NCI-H2081 treated with DMSO at 0.1 percent for 48 hours (cell line): ENCODE measurements at regions not wholly inside any gene's neighbourhood (a gene's known extent, or its start where the extent isn't known, plus 50 kb on each side); places are given as distances from the start of the nearest gene placed in this dataset.

Source experiments
- DNase-seq: peaks from one replicate; lab custom pipeline; 2025; lab: John Stamatoyannopoulos, UW

DNA sequence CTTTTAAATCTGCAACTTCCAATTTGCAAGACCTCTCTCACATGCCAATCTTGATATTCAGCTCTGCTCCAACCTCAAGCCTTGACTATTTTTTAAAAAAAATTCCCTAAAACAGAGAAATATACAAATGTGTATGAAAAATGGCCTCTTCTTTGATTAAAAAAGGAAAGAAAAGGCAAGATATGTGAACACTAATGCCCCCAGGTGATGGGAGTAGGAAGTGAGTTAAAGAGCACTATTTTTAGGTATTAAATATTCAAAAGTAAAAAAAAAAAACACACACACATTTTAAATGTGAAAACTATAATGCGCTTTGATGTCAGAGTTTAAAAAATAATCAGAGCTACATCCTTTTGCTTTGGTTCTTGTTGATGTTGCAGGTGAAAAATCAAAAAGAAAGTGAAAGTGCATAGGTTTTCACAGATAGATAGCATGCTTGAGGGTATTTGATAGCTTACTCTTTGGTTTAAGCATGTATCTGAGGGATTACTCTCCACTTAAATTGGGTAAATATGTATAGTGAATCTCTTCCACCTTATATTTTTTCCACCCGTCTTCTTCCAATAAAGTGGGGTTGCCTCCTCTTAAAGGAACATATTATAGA is 406.0 kb upstream of the POU3F3 start:
- no peak for DNase-seq

- DNase-seq: no peak
These were observed 405.1 kb upstream of the POU3F3 start for GRCh38 chr2:104448661-104449440.

DNA sequence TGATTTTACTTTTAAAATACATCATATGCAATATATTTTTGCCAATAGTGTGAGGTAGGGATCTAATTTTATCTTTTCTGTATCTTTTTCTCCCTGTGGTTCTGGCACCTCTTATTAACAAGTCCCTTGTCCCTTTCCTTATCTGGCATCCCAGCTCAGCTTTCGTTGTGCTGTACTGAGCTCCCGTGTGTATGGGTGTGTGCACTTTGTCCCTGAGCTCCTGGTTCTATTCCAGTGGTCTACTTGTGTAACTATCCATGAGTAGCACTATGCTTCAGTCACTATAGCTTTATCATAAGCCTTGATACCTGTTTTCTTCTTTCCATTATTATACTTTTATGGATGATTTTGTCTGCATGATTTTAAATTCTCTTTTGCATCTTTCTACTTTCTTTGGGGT is 401.4 kb upstream of the POU3F3 start:
- DNase-seq: no peak

DNA sequence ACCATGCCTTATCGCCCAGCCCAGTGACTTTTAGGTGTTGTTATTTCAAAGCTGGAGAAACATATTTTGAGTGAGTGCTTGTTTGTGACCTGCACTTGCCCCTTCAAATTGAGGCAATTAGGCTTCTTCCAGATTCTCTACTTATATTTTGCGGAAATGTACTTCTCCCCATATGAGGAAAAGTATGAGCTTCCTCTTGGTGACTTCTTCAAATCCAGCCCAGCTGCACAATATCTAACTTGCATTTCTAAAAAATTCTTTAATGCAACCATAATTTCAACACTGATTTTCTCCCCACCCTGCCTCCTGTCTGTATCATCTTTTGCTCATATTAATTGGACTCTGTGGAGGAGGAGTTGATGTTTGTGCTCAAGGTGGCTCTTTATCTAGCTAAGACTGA is 391.2 kb upstream of the POU3F3 start:
- DNase-seq: no peak

- DNase-seq: no peak
These were observed 387.9 kb upstream of the POU3F3 start for GRCh38 chr2:104465981-104466380.

DNA sequence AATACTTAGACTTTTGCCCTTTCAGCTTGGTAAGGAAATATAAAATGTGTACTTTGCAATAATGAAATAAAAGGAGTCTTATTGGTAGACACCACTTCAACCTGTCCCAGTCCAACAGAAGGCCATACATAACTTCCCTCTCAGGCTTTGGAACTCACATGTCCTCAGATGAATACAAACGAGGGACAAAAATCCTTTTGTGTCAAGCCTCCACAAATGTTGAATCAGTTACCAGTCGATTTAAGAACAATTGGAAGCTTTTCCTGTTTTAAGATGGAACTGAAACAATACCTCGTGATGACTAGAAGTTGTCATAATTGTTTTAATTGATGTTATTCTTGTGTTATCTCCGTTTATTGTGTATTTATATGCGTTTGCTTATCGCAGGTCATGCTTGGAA is 385.1 kb upstream of the POU3F3 start:
- no peak for DNase-seq

DNA sequence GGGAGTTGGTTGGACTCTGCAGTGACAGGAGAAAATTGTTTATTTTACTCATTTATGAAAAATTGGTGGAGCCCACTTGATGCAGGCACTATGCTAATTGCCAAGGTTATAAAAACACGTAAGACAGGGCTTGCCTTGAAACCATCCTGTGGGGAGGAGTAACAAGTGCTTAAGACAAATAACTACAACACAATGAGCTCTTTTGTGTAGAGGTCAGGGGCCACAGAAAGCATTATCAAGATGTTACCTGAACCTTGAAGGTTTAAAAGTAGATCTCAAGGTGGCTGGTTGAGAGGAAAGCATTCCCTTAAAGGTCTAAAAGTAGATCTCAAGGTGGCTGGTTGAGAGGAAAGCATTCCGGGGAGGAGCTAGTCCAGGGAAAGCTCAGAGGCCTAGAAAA is 381.8 kb upstream of the POU3F3 start:
- no peak for DNase-seq

DNA sequence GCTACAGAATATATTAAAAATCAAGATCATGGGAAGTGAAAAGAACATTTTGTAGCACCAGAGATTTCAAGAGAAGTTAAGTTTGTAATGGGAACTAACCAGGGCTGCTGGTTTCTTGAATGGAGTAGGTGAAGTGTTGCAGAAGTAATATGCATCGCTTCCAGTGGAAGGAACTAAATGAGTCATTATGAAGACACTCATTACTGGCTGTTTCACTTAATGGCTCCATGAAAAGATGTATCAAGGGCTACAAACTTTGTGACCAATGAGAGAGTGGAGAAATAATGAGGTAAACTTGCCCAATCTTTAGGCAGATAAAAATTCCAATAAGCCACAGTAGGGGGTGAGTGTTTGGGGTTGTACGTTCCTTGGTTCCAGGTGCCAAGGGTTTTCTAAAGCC is 380.4 kb upstream of the POU3F3 start:
- DNase-seq: no peak

- DNase-seq: no peak
These were observed 379.2 kb upstream of the POU3F3 start for GRCh38 chr2:104474716-104475115.

GRCh38 chr2:104476075-104476474 is 377.8 kb upstream of the POU3F3 start:
- no peak for DNase-seq

GRCh38 chr2:104476563-104476988 is 377.3 kb upstream of the POU3F3 start:
- DNase-seq: no peak

- no peak for DNase-seq
These were observed 372.6 kb upstream of the POU3F3 start for GRCh38 chr2:104481341-104481740.

- DNase-seq: no peak
These were observed 366.5 kb upstream of the POU3F3 start for GRCh38 chr2:104487366-104487765.

DNA sequence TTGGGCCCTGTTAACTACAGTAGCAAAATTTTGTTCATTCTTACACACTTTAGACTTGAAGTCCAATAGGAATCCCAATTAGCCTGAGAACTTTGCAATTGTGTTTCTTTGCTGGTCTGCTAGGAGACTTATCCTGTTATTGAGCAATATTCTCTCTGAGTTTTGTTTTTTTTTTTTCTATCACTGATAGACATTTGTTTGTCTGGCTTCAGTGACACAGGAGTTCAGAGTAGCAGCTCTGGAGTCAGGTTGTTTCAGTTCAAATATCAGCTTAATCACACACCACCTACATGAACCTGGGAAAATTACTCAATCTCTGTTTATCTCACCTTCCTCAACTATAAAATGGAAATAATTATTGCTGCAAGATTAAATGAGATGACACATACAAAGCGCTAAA is 360.2 kb upstream of the POU3F3 start:
- DNase-seq: no peak

GRCh38 chr2:104501342-104501741 is 352.6 kb upstream of the POU3F3 start:
- no peak for DNase-seq

- no peak for DNase-seq
These were observed 352.0 kb upstream of the POU3F3 start for GRCh38 chr2:104501929-104502328.

- no peak for DNase-seq
These were observed 351.0 kb upstream of the POU3F3 start for GRCh38 chr2:104502901-104503300.

- peak; percentile 91 for DNase-seq
These were observed 349.4 kb upstream of the POU3F3 start for GRCh38 chr2:104504331-104505073.

- no peak for DNase-seq
These were observed 335.7 kb upstream of the POU3F3 start for GRCh38 chr2:104518256-104518655.

- no peak for DNase-seq
These were observed 332.7 kb upstream of the POU3F3 start for GRCh38 chr2:104521247-104521646.

DNA sequence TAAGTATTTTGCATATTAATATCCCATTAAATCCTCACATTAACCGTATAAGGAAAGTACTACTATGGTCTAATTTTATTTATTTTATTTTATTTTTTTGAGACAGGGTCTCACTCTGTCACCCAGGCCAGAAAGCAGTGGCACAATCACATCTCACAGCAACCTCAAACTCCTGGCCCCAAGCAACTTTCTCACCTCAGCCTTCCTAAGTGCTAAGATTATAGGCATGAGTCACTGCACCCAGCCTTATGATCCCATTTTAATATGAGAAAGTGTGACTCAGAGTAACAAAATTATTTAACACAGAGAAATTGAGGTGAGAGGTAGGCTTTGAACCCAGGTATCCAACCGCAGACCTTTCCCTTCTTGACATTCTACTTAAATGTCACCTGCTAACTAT is 330.0 kb upstream of the POU3F3 start:
- no peak for DNase-seq

- DNase-seq: no peak
These were observed 325.8 kb upstream of the POU3F3 start for GRCh38 chr2:104528101-104528500.

GRCh38 chr2:104531122-104531521 is 322.8 kb upstream of the POU3F3 start:
- no peak for DNase-seq
